Left lung (tissue), 4 donors: ENCODE measurements at regions not wholly inside any gene's neighbourhood (a gene's known extent, or its start where the extent isn't known, plus 50 kb on each side); places are given as distances from the start of the nearest gene placed in this dataset.

Source experiments
- ATAC-seq: fragments of 200-7000 bp; cut with Tn5 transposase; one replicate; pipeline ENCODE4 v1.9.1; 2020; ENCODE audit warnings: moderate library complexity
- DNase-seq, 4 donors: peaks; one replicate each; pipeline ENCODE4 v3.0.0-alpha.2; 2013 to 2020
- H3K27ac ChIP-seq, 2 donors: fragments of 200-600 bp; sonication (generic) in 1 of 2; one replicate each; pipeline versions ENCODE4 v1.5.0 to v1.8.0; 2020 to 2021
- H3K27me3 ChIP-seq, 2 donors: fragments of 200-600 bp; sonication (generic) in 1 of 2; one replicate each; pipeline versions ENCODE4 v1.5.0 to v1.8.0; 2020 to 2021
- H3K36me3 ChIP-seq, 2 donors: fragments of 200-600 bp; sonication (generic) in 1 of 2; one replicate each; pipeline versions ENCODE4 v1.5.0 to v1.8.0; 2020 to 2021
- H3K4me1 ChIP-seq, 2 donors: fragments of 200-600 bp; one replicate each; pipeline ENCODE4 v1.8.0; 2021
- H3K4me3 ChIP-seq, 2 donors: fragments of 200-600 bp; sonication (generic) in 1 of 2; one replicate each; pipeline versions ENCODE4 v1.5.0 to v1.8.0; 2020 to 2021; ENCODE audit warnings: mild to moderate bottlenecking in 1 of 2
- H3K9me3 ChIP-seq, 2 donors: fragments of 200-600 bp; sonication (generic) in 1 of 2; one replicate each; pipeline versions ENCODE4 v1.5.0 to v1.8.0; 2020 to 2021
- CTCF ChIP-seq, 2 donors: fragments of 200-600 bp; sonication (generic) in 1 of 2; IDR thresholded peaks; one replicate each; pipeline versions ENCODE4 v1.5.0 to v1.8.0; 2021; ENCODE audit warnings: antibody characterized with exemption in 2 of 2
- intact Hi-C, 2 donors: fragments of 100-400 bp; cut with DNase I; formaldehyde crosslinking; loops; one replicate each; pipeline versions ENCODE4 v1.11.2 to v1.14.2; 2022
- donor health status: DM: no; HTN: yes; CAD: no.
- donor health status: DM: no; HTN: no; CAD: no.

- DNase-seq (no peak), ATAC-seq (no peak)
- no peaks in the 10 kb centered on the region for H3K27me3 ChIP-seq
- H3K36me3 ChIP-seq, result no peaks in the 10 kb centered on the region
- intact Hi-C loops, result no loop called here
- H3K27ac ChIP-seq, result no peak overlapping the region
- H3K9me3 ChIP-seq, result peaks cover 0 to 3% of the 10 kb centered on the region in 2 donors
- no peaks in the 10 kb centered on the region for H3K4me1 ChIP-seq
- H3K4me3 ChIP-seq, result no peak overlapping the region
- TF ChIP-seq CTCF (IDR thresholded peaks at IDR 0.05), result no peak
Observed at GRCh38 chr2:150001788-150002187, 414.2 kb upstream of the MMADHC start.

GRCh38 chr2:149996901-149997300 is 409.3 kb upstream of the MMADHC start:
- ATAC-seq, result no peak
- Histone ChIP-seq H3K4me3 (no peak overlapping the region), H3K4me1 (no peaks in the 10 kb centered on the region), H3K27ac (no peak overlapping the region), H3K36me3 (no peaks in the 10 kb centered on the region), H3K27me3 (no peaks in the 10 kb centered on the region), H3K9me3 (peaks cover 0 to 3% of the 10 kb centered on the region in 2 donors)
- DNase-seq, result peak in 2 of 4 donors; percentile 31 to 45
- no peak for TF ChIP-seq CTCF (IDR thresholded peaks at IDR 0.05)
- intact Hi-C loops, result no loop called here

GRCh38 chr2:149994057-149994728 is 406.6 kb upstream of the MMADHC start:
- ATAC-seq (peak; percentile 15), DNase-seq (no peak)
- no peak for TF ChIP-seq CTCF (IDR thresholded peaks at IDR 0.05)
- no peaks in the 10 kb centered on the region for H3K27me3 ChIP-seq
- H3K36me3 ChIP-seq, result no peaks in the 10 kb centered on the region
- H3K27ac ChIP-seq, result no peak overlapping the region
- H3K9me3 ChIP-seq, result peaks cover 0 to 3% of the 10 kb centered on the region in 2 donors
- H3K4me1 ChIP-seq, result peaks cover 0 to 5% of the 10 kb centered on the region in 2 donors
- H3K4me3 ChIP-seq, result no peak overlapping the region
- intact Hi-C loops, result no loop called here

DNA sequence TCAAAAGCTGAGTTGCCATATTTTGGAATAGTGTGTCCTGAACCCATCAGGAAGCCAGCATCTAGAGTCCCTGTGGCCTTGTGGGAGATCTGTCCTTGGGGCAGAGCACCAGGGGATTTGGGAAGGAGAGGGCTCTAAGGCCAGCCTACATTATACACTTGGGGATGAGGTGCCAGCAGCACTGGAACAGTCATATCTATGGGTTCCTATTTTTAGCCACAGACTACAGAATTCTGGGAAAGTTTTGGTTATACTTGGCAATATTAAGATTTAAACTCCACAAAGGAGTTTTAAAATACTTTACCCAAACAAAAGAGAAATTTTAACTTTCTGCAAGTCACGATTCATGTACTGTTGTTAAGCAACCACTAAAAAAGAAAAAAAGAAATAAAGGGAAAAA is 405.7 kb upstream of the MMADHC start:
- peaks cover 0 to 3% of the 10 kb centered on the region in 2 donors for H3K9me3 ChIP-seq
- no peaks in the 10 kb centered on the region for H3K36me3 ChIP-seq
- H3K4me1 ChIP-seq, result peaks cover 0 to 5% of the 10 kb centered on the region in 2 donors
- no peaks in the 10 kb centered on the region for H3K27me3 ChIP-seq
- ATAC-seq (no peak), DNase-seq (no peak)
- no peak for TF ChIP-seq CTCF (IDR thresholded peaks at IDR 0.05)
- H3K4me3 ChIP-seq, result no peak overlapping the region
- no peak overlapping the region for H3K27ac ChIP-seq
- intact Hi-C loops, result no loop called here

GRCh38 chr2:149991576-149991975 is 404.0 kb upstream of the MMADHC start:
- no peaks in the 10 kb centered on the region for H3K9me3 ChIP-seq
- intact Hi-C loops, result no loop called here
- no peaks in the 10 kb centered on the region for H3K27me3 ChIP-seq
- DNase-seq (no peak), ATAC-seq (no peak)
- H3K36me3 ChIP-seq, result no peaks in the 10 kb centered on the region
- TF ChIP-seq CTCF (IDR thresholded peaks at IDR 0.05), result no peak
- no peak overlapping the region for H3K4me3 ChIP-seq
- H3K27ac ChIP-seq, result no peak overlapping the region
- H3K4me1 ChIP-seq, result peaks cover 0 to 5% of the 10 kb centered on the region in 2 donors
